Peyer's patch (tissue), 4 donors: ENCODE measurements at regions not wholly inside any gene's neighbourhood (a gene's known extent, or its start where the extent isn't known, plus 50 kb on each side); places are given as distances from the start of the nearest gene placed in this dataset.

ENCODE experiments used
- POLR2A ChIP-seq, 2 donors: fragments of 450-650 bp; IDR thresholded peaks; one replicate each; pipeline ENCODE4 v1.5.1; 2017; ENCODE audit warnings: antibody characterized with exemption in 2 of 2, mild to moderate bottlenecking in 2 of 2, moderate library complexity in 2 of 2
- TF ChIP-seq, protein P1 (sequence below), 6 experiments: fragments of 450-650 bp in 4 of 6; fragments of 200-600 bp in 2 of 6; sonication (generic) in 1 of 6; IDR thresholded peaks; one replicate each; pipeline ENCODE4 v1.5.1; 2017 to 2019; ENCODE audit warnings: antibody characterized with exemption in 6 of 6, mild to moderate bottlenecking in 3 of 6, moderate library complexity in 1 of 6

DNA sequence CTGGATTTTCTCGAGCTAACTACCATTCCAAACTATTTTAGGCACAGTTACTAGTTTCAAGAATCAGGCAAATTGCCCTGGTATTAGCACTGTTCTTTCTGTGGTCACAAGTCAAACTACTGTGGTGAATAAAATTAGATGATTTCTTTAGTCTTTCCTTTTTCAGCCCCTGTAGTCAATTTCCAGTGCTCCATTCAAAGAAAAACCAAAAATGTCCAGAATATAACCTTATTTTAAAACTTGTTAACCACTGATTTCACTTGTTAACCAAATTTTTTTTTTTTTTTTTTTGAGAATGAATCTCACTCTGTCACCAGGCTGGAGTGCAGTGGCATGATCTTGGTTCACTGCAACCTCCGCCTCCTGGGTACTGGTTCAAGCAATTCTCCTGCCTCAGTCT lies 50.6 kb upstream of the USPL1 start:
- TF ChIP-seq, protein P1, sequence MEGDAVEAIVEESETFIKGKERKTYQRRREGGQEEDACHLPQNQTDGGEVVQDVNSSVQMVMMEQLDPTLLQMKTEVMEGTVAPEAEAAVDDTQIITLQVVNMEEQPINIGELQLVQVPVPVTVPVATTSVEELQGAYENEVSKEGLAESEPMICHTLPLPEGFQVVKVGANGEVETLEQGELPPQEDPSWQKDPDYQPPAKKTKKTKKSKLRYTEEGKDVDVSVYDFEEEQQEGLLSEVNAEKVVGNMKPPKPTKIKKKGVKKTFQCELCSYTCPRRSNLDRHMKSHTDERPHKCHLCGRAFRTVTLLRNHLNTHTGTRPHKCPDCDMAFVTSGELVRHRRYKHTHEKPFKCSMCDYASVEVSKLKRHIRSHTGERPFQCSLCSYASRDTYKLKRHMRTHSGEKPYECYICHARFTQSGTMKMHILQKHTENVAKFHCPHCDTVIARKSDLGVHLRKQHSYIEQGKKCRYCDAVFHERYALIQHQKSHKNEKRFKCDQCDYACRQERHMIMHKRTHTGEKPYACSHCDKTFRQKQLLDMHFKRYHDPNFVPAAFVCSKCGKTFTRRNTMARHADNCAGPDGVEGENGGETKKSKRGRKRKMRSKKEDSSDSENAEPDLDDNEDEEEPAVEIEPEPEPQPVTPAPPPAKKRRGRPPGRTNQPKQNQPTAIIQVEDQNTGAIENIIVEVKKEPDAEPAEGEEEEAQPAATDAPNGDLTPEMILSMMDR (IDR thresholded peaks at IDR 0.05): no peak
- TF ChIP-seq POLR2A (IDR thresholded peaks at IDR 0.05): no peak
